GM12878 (cell line): ENCODE measurements at regions not wholly inside any gene's neighbourhood (a gene's known extent, or its start where the extent isn't known, plus 50 kb on each side); places are given as distances from the start of the nearest gene placed in this dataset.

ENCODE experiments used
- ATAC-seq: fragments of 200-7000 bp; cut with Tn5 transposase; 3 replicates; pipeline ENCODE4 v1.9.1; 2020; ENCODE audit warnings: mild to moderate bottlenecking, moderate library complexity
- BruUV-seq: library from RNA; stranded (reverse); fragments of 400-500 nt; replicated peaks from 2 replicates; lab custom pipeline; 2021; lab: Mats Ljungman, UMichigan
- CTCF ChIA-PET: fragments of 300-600 bp; sonication (Branson Sonifier 250); formaldehyde crosslinking; extraction: SDS; loops from one replicate; lab custom pipeline; 2021; ENCODE audit warnings: inconsistent platforms; lab: Yijun Ruan, JAX
- POLR2A ChIA-PET: fragments of 350-600 bp; formaldehyde crosslinking; extraction: SDS; loops from one replicate; lab custom pipeline; 2021; ENCODE audit warnings: inconsistent platforms; lab: Charles Lee
- RAD21 ChIA-PET: fragments of 300-600 bp; sonication (Branson Sonifier 250); formaldehyde crosslinking; loops from one replicate; lab custom pipeline; 2023; ENCODE audit warnings: antibody characterized with exemption; ENCODE audit not compliant: unreplicated experiment; lab: Charles Lee
- SMC1A ChIA-PET: fragments of 300-600 bp; sonication (Branson Sonifier 250); formaldehyde crosslinking; loops from one replicate; lab custom pipeline; 2023; ENCODE audit not compliant: unreplicated experiment, uncharacterized antibody; lab: Charles Lee
- DNase-seq: peaks from one replicate; pipeline ENCODE4 v3.0.0-alpha.2; 2011; ENCODE audit warnings: low read depth, low spot score
- FAIRE-seq: peaks from 3 replicates; lab custom pipeline; 2011; peaks lifted over from hg19 to GRCh38; lab: Jason Lieb, UNC
- H2AFZ ChIP-seq: 2 replicates; pipeline ENCODE4 v1.6.0; 2011; ENCODE audit warnings: low read depth, low read length, control low read depth; ENCODE audit not compliant: control insufficient read depth
- H3K27ac ChIP-seq: 2 replicates; pipeline ENCODE4 v1.5.1; 2011; ENCODE audit warnings: control low read depth; ENCODE audit not compliant: control insufficient read depth, insufficient read depth
- H3K27me3 ChIP-seq, 2 experiments: replicated peaks in 1 of 2; 2 replicates each; pipeline versions ENCODE4 v1.6.0 to v1.6.1; 2011; ENCODE audit warnings: low read length in 1 of 2; ENCODE audit not compliant: control insufficient read depth in 2 of 2, insufficient read depth in 2 of 2
- H3K36me3 ChIP-seq, 2 experiments: 2 replicates each; pipeline ENCODE4 v1.5.1; 2011; ENCODE audit warnings: low read length in 1 of 2; ENCODE audit not compliant: control insufficient read depth in 2 of 2, insufficient read depth in 2 of 2
- H3K4me1 ChIP-seq: 2 replicates; pipeline ENCODE4 v1.6.1; 2011; ENCODE audit warnings: mild to moderate bottlenecking, low read length, moderate library complexity, mixed read lengths; ENCODE audit not compliant: control insufficient read depth, insufficient read depth
- H3K4me2 ChIP-seq: 2 replicates; pipeline ENCODE4 v1.6.0; 2011; ENCODE audit warnings: control low read depth; ENCODE audit not compliant: control insufficient read depth, insufficient read depth
- H3K4me3 ChIP-seq: fragments of 200-600 bp; sonication (generic); 2 replicates; pipeline ENCODE4 v1.5.1; 2016
- H3K79me2 ChIP-seq: 2 replicates; pipeline ENCODE4 v1.6.0; 2011; ENCODE audit warnings: low read length; ENCODE audit not compliant: control insufficient read depth, insufficient read depth
- H3K9ac ChIP-seq: 2 replicates; pipeline ENCODE4 v1.8.0; 2011; ENCODE audit warnings: low read length, control low read depth, mixed read lengths; ENCODE audit not compliant: control insufficient read depth, insufficient read depth
- H3K9me3 ChIP-seq: replicated peaks from 3 replicates; pipeline ENCODE4 v1.5.1; 2011; ENCODE audit warnings: mild to moderate bottlenecking, low read length; ENCODE audit not compliant: control insufficient read depth, insufficient read depth
- H4K20me1 ChIP-seq: 2 replicates; pipeline ENCODE4 v1.6.0; 2011; ENCODE audit not compliant: control insufficient read depth, insufficient read depth
- EZH2 ChIP-seq: IDR thresholded peaks from 2 replicates; pipeline ENCODE4 v1.6.1; 2012; ENCODE audit warnings: low read depth, mild to moderate bottlenecking, control low read depth, inconsistent platforms, low read length, borderline replicate concordance; ENCODE audit not compliant: control insufficient read depth
- MEF2A ChIP-seq: IDR thresholded peaks from 2 replicates; pipeline ENCODE4 v1.6.1; 2011; ENCODE audit warnings: low read depth, mild to moderate bottlenecking, low read length, moderate library complexity; ENCODE audit not compliant: insufficient read depth
- MYB ChIP-seq: fragments of 150-350 bp; IDR thresholded peaks from 2 replicates; pipeline ENCODE4 v1.6.1; 2014; ENCODE audit warnings: mild to moderate bottlenecking, low read depth, low read length, borderline replicate concordance
- NRF1 ChIP-seq: conservative IDR thresholded peaks from 2 replicates; pipeline ENCODE4 v1.6.1; 2011; ENCODE audit warnings: mild to moderate bottlenecking, low read depth, low read length, improper control_type of control experiment
- SMAD1 ChIP-seq: fragments of 450-650 bp; IDR thresholded peaks from 2 replicates; pipeline ENCODE4 v1.6.1; 2018; ENCODE audit warnings: mild to moderate bottlenecking, low read depth; ENCODE audit not compliant: partially characterized antibody
- ZNF207 ChIP-seq: fragments of 450-650 bp; IDR thresholded peaks from 2 replicates; pipeline ENCODE4 v1.6.1; 2014; ENCODE audit warnings: antibody characterized with exemption, mild to moderate bottlenecking, borderline replicate concordance
- WGBS: methylation state at CpG from one replicate; pipeline ENCODE4 v1.1.6; 2016; ENCODE audit warnings: low lambda C conversion rate; ENCODE audit not compliant: insufficient replicate concordance, insufficient coverage; ENCODE audit errors: missing lambda C conversion rate; 5-methylcytosine and 5-hydroxymethylcytosine counted together
- in situ Hi-C: fragments of 300-500 bp; cut with MboI; formaldehyde crosslinking; loops from 9 replicates; pipeline ENCODE4 v1.14.3; 2018; ENCODE audit warnings: mixed read lengths
- intact Hi-C: fragments of 100-400 bp; cut with micrococcal nuclease; formaldehyde crosslinking; loops from one replicate; pipeline ENCODE4 v1.14.2; 2022; ENCODE audit not compliant: unreplicated experiment

DNA sequence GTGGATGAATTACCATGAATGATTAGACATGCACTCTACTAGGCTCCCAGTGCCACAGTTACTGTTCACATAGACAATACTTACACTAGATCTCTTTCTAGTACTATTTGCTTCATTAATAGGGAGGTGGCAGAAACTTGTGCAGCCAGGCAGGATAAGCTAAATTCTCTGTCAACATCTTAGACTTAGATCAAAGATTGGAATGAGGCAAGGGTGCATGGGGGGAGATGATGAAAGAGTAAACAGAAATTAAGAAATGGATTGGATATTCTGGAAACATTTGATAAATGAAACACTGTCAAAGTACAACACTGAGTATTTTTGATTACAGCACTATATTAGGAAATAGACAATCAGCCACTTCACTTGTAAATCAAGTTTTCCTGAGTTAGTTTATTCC is 205.4 kb upstream of the TBC1D5 start:
- intact Hi-C loops = no loop called here
- Histone ChIP-seq H3K79me2 (no peaks in the 10 kb centered on the region), H3K27me3 (no peaks in the 10 kb centered on the region; a peak in 2 of 4 replicates), H3K27ac (no peak overlapping the region), H3K36me3 (no peaks in the 10 kb centered on the region), H4K20me1 (no peaks in the 10 kb centered on the region), H2AFZ (no peak overlapping the region), H3K4me3 (no peak overlapping the region), H3K9me3 (peaks cover 1% of the 10 kb centered on the region; the same call in 1 of the 3 replicates), H3K9ac (no peak overlapping the region), H3K4me2 (no peak overlapping the region), H3K4me1 (no peaks in the 10 kb centered on the region)
- no peak for FAIRE-seq
- TF ChIP-seq SMAD1 (no peak), MEF2A (no peak), EZH2 (no peak), NRF1 (no peak), MYB (no peak)
- ChIA-PET CTCF (no interaction called here), SMC1A (no interaction called here), RAD21 (no interaction called here), POLR2A (no interaction called here)
- no TSS peak for BruUV-seq
- no peak for ATAC-seq
- in situ Hi-C loops = no loop called here
- no peak for DNase-seq

GRCh38 chr3:17946619-17947018 is 204.2 kb upstream of the TBC1D5 start:
- WGBS = 12% methylated on average over 6 of the region's 6 CpGs
- Histone ChIP-seq H4K20me1 (no peaks in the 10 kb centered on the region), H3K4me3 (no peak overlapping the region), H3K9me3 (peaks cover 1% of the 10 kb centered on the region; the same call in 1 of the 3 replicates), H3K4me1 (no peaks in the 10 kb centered on the region), H3K9ac (no peak overlapping the region), H3K27ac (no peak overlapping the region), H3K27me3 (no peaks in the 10 kb centered on the region; a peak in 2 of 4 replicates), H3K36me3 (no peaks in the 10 kb centered on the region), H3K4me2 (no peak overlapping the region), H3K79me2 (no peaks in the 10 kb centered on the region), H2AFZ (no peak overlapping the region)
- FAIRE-seq = no peak
- CTCF ChIA-PET = interaction anchor here (0.6 kb wide), 1 partner anchor 454 kb away, joined by 5 read pairs; no protein-coding TSS in a partner anchor
- no peak for TF ChIP-seq ZNF207
- ATAC-seq = no peak
- intact Hi-C loops (no loop called here), in situ Hi-C loops (no loop called here)
- SMC1A ChIA-PET = no interaction called here
- POLR2A ChIA-PET = no interaction called here
- RAD21 ChIA-PET = no interaction called here
- no TSS peak for BruUV-seq
- DNase-seq = no peak
